Right cardiac atrium (tissue), 5 donors: ENCODE measurements at regions not wholly inside any gene's neighbourhood (a gene's known extent, or its start where the extent isn't known, plus 50 kb on each side); places are given as distances from the start of the nearest gene placed in this dataset.

Experiments
- ATAC-seq, 2 donors: fragments of 200-7000 bp; cut with Tn5 transposase; one replicate each; pipeline versions ENCODE4 v1.8.0 to v1.9.1; 2020; ENCODE audit warnings: moderate library complexity in 2 of 2, mild to moderate bottlenecking in 1 of 2
- DNase-seq, 3 donors: peaks; one replicate each; pipeline ENCODE4 v3.0.0-alpha.2; 2020
- H3K27ac ChIP-seq: one replicate; pipeline ENCODE4 v1.5.1; 2013; ENCODE audit warnings: mild to moderate bottlenecking, low read length, control low read depth, moderate library complexity
- H3K27me3 ChIP-seq: one replicate; pipeline ENCODE4 v1.6.1; 2013; ENCODE audit not compliant: control insufficient read depth, insufficient read depth
- H3K4me1 ChIP-seq: one replicate; pipeline ENCODE4 v1.6.1; 2013; ENCODE audit warnings: low read length; ENCODE audit not compliant: control insufficient read depth, insufficient read depth
- H3K4me3 ChIP-seq: one replicate; pipeline ENCODE4 v1.5.1; 2013; ENCODE audit warnings: low read length, control low read depth
- H3K9me3 ChIP-seq: one replicate; pipeline ENCODE4 v1.6.1; 2013; ENCODE audit warnings: low read length; ENCODE audit not compliant: control insufficient read depth
- WGBS: extraction: QIAGEN DNeasy Blood & Tissue Kit; methylation state at CpG from one replicate; pipeline ENCODE4 v1.1.7; 2013; 5-methylcytosine and 5-hydroxymethylcytosine counted together
- intact Hi-C, 4 donors: fragments of 100-400 bp; cut with DNase I; formaldehyde crosslinking; loops; one replicate each; pipeline versions ENCODE4 v1.11.0 to v1.14.0; 2022 to 2023
- donor health status: healthy with polysubstance abuse.
- donor health status: DM: no; HTN: yes; CAD: no.
- donor health status: DM: no; HTN: no; CAD: no.
- donor health status: DM: no; HTN: yes; CAD: no; lungs with severe emphysema.
- donor health status: DM: yes; HTN: yes; CAD: no.

DNA sequence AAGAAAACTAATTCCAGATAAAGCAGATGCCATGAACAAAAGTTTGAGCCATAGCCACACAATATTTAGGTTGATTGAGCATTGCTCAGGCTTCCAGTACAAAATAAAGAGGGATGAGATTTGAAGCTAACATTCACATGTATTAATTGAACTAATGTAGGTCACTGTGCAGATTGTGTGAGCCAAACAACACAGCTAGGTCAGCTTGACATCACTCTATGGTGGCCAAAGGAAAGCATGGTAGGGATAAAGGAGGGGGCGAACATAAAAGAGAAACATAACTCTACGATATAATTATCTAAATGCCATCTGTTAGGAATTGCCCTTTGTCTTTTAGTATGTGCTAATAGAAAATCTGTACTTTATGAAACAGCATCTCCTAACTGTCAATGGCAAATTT lies 477.7 kb upstream of the SYT1 start:
- no peaks in the 10 kb centered on the region for H3K27me3 ChIP-seq
- DNase-seq (no peak), ATAC-seq (no peak)
- H3K4me1 ChIP-seq = no peaks in the 10 kb centered on the region
- 84% methylated on average over 2 of the region's 2 CpGs for WGBS
- intact Hi-C loops = no loop called here
- H3K9me3 ChIP-seq = no peaks in the 10 kb centered on the region
- no peak overlapping the region for H3K27ac ChIP-seq
- no peak overlapping the region for H3K4me3 ChIP-seq

DNA sequence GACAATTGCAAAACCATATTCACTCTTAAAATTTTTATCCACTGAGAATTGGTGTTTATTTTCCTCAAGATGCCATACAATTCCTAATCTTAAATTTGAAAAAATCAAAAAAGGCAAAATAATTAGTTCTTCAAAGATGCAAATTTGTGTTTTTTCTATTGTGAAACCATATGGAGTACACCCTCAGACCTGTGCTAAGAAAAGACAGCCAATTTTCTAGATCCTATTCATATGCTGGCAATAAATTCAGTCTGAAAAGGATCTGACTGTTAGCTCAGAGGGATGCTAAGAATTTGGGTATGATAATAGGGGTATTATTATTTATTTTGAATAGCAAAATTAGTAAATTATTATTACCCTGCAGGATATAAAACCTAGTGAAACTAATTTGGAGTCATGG lies 476.9 kb upstream of the SYT1 start:
- no peaks in the 10 kb centered on the region for H3K27me3 ChIP-seq
- no peak for ATAC-seq
- no peaks in the 10 kb centered on the region for H3K9me3 ChIP-seq
- intact Hi-C loops = no loop called here
- no peak for DNase-seq
- H3K4me1 ChIP-seq = no peaks in the 10 kb centered on the region
- H3K27ac ChIP-seq = no peak overlapping the region
- H3K4me3 ChIP-seq = no peak overlapping the region

DNA sequence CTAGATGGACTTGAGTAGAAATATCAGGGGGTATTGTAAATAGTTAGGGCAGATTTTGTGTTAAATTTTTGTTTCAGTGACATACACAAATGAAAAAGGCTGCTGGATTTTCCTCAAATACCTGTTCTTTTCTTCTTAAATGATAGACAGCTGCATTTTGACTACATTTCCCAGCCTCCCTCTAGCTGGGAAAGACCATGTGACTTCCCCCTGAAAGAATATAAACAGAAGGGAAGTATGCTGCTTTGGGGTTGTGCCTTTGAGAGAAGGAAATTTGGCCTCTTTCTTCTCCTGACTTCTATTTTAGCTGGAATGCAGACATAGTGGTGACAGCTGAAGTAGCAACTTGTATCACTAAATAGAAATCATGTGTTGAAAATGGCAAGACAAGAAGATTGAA lies 476.1 kb upstream of the SYT1 start:
- no peaks in the 10 kb centered on the region for H3K9me3 ChIP-seq
- no peak overlapping the region for H3K4me3 ChIP-seq
- no peak for DNase-seq
- ATAC-seq = no peak
- no peaks in the 10 kb centered on the region for H3K4me1 ChIP-seq
- H3K27me3 ChIP-seq = no peaks in the 10 kb centered on the region
- no peak overlapping the region for H3K27ac ChIP-seq
- intact Hi-C loops = no loop called here

DNA sequence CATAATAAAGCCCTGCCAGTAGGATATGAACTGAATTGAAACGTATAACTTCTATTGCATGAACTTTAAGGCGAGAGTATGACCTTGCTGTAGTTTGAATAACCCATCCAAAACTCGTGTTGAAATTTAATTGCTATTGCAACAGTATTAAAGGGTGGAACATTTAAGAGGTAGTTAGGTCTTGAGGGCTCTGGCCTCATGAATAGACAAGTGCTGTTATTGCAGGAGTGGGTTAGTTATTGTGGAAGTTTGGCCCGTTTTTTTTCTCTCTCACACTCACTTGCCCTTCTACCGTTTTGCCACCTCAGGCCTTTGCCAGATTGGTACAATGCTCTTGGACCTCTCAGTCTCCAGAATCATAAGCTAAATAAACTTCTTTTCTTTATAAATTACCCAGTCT lies 473.7 kb upstream of the SYT1 start:
- Histone ChIP-seq H3K4me1 (no peaks in the 10 kb centered on the region), H3K27me3 (no peaks in the 10 kb centered on the region), H3K27ac (no peak overlapping the region), H3K4me3 (no peak overlapping the region), H3K9me3 (no peaks in the 10 kb centered on the region)
- ATAC-seq (no peak), DNase-seq (no peak)
- WGBS = 56% methylated on average over 5 of the region's 5 CpGs
- intact Hi-C loops = no loop called here

DNA sequence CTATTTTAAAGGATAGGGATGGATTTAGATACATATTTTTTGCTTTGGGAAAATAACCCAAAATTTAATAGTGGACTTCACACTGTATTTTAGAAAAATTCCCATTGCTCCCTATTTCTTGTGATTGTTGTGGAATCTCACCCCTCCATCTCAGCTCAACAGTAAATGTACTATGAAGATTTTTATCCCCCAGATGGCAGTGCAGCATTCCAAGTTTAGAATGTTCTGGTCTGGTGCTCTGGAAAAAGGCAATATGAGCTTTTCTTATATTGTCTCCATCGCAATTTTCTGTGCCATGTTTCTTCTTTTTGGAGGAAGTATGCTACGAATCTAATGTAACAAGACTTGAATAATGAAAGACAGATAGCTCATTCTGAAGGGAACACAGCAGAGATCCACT lies 471.7 kb upstream of the SYT1 start:
- Histone ChIP-seq H3K4me1 (no peaks in the 10 kb centered on the region), H3K4me3 (no peak overlapping the region), H3K9me3 (no peaks in the 10 kb centered on the region), H3K27me3 (no peaks in the 10 kb centered on the region), H3K27ac (no peak overlapping the region)
- whole genome bisulfite sequencing = 41% methylated on average over 2 of the region's 2 CpGs
- no peak for DNase-seq
- no peak for ATAC-seq
- intact Hi-C loops = no loop called here

DNA sequence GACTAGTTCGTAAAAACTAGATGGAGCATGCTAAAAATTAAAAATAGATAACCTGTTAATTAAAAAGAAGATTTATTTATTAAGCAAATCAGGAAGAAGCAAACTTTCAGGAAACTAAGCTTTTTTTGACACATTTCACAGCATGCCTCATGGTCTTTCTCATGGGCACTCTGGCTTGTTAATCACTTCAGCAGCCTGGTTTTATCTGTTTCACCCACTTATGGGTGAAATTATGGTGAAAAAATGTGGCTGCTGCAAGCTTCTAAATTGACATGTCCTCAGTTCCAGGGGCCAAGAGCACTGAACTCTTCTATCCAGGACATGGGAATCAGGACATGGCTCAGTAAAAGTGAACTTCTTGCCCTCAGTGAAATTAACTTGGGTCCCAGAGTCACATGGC lies 468.6 kb upstream of the SYT1 start:
- H3K27me3 ChIP-seq = no peaks in the 10 kb centered on the region
- DNase-seq (no peak), ATAC-seq (no peak)
- no peak overlapping the region for H3K4me3 ChIP-seq
- WGBS = 88% methylated on average over 1 of the region's 1 CpG
- no peaks in the 10 kb centered on the region for H3K9me3 ChIP-seq
- intact Hi-C loops = no loop called here
- no peak overlapping the region for H3K27ac ChIP-seq
- H3K4me1 ChIP-seq = no peaks in the 10 kb centered on the region

DNA sequence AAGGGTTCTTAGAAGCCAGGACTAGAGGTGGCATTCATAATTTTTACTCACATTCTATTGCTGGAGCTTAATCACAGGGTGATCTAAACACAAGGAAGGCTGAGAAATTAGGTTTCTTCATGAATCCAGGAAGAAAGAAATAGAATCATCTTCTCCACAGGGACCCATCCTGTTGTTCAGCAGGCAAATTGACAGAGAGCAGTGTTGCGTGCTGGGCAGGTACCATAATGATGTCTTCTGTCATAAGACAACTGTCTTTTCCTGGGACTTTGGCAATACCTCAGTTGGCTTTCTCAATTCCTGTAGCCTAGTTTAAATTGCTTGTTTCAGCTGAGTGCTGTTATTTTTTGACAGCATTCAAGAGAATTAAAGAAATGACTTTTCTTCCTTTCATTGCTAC lies 468.0 kb upstream of the SYT1 start:
- intact Hi-C loops = no loop called here
- no peak for ATAC-seq
- no peaks in the 10 kb centered on the region for H3K9me3 ChIP-seq

DNA sequence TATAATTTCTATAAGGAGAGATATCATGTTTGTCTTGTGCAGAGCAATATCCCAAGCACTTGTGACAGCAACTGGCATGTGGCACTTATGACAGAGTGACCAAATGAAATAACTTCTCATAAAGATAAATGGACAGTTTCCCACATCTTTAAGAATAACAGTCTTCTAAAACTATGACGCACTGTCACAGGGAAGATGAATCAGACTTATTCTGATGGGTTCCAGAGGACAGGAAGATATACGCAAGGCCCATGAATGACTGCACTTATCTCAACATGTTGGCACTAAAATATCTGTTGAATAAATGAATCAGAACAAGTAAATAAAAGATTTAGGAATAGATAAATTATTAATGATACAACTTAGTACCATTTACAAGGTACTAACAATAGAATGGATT lies 465.8 kb upstream of the SYT1 start:
- intact Hi-C loops = no loop called here
- ATAC-seq (no peak), DNase-seq (no peak)
- WGBS = 81% methylated on average over 2 of the region's 2 CpGs
- Histone ChIP-seq H3K4me1 (no peaks in the 10 kb centered on the region), H3K27me3 (no peaks in the 10 kb centered on the region), H3K4me3 (no peak overlapping the region), H3K27ac (no peak overlapping the region), H3K9me3 (no peaks in the 10 kb centered on the region)

More for the DNA sequence above, 468.0 kb upstream of the SYT1 start:
- H3K4me1 ChIP-seq = no peaks in the 10 kb centered on the region
- no peaks in the 10 kb centered on the region for H3K27me3 ChIP-seq
- DNase-seq = no peak
- H3K4me3 ChIP-seq = no peak overlapping the region
- H3K27ac ChIP-seq = no peak overlapping the region
- WGBS = 93% methylated on average over 1 of the region's 1 CpG

DNA sequence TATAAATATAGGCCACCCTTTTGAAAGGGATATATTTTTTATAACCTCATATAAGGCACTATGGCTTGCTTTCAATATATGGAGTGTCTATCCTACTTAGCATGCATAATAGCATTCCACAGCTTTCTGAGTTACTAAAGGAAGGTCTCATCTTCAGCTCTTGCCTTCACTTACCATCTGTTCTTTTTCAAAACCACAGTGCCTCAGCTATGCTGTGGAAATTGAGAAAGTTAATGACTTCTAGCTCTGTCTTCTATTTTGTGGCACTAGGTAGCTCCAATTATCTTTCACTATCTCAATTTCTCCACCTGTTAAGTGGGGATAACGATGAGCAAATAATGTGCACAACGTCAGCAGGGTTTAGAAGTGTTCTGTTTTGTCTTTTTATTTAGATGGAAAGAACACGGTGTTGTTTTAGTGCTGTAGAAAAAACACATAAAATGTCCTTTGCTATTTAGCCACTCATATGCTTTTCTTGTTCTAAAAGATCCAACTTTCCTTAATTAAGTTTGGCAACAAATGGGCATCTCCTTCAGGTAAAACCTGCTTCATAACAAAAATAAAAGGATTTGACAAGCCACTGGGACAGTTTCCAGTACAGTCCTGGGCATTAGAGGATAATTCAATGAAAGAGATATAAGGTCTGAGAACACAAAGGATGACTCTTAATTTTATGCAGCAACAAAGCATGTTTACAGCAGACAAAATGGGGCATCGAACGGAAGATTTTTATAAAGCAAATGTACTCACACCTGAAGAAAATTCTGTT lies 462.0 kb upstream of the SYT1 start:
- Histone ChIP-seq H3K4me1 (no peaks in the 10 kb centered on the region), H3K9me3 (no peaks in the 10 kb centered on the region), H3K4me3 (no peak overlapping the region), H3K27me3 (no peaks in the 10 kb centered on the region), H3K27ac (no peak overlapping the region)
- ATAC-seq = no peak
- WGBS = 50% methylated on average over 5 of the region's 5 CpGs
- no peak for DNase-seq
- intact Hi-C loops = no loop called here

DNA sequence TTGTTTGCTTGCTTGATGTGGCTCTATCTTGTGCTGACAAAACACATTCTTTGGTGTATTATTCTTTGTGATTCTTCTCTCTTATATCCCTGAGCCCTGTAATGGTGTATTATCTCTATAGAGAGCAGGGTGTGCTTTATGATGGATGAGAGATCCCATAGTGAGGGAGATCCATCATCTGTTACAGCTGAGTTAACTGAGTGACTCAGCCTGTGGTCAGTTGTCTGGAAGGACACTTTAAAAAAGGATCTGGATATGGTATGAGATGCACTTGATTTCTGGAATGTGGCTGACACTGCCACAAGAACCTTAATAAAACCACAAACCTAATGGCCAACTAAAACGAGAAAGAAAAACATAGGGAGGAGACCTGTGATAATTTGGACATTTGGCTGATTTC lies 461.4 kb upstream of the SYT1 start:
- Histone ChIP-seq H3K4me1 (no peaks in the 10 kb centered on the region), H3K9me3 (no peaks in the 10 kb centered on the region), H3K27me3 (no peaks in the 10 kb centered on the region), H3K4me3 (no peak overlapping the region), H3K27ac (no peak overlapping the region)
- WGBS = 30% methylated on average over 1 of the region's 1 CpG
- intact Hi-C loops = no loop called here
- ATAC-seq (no peak), DNase-seq (no peak)

DNA sequence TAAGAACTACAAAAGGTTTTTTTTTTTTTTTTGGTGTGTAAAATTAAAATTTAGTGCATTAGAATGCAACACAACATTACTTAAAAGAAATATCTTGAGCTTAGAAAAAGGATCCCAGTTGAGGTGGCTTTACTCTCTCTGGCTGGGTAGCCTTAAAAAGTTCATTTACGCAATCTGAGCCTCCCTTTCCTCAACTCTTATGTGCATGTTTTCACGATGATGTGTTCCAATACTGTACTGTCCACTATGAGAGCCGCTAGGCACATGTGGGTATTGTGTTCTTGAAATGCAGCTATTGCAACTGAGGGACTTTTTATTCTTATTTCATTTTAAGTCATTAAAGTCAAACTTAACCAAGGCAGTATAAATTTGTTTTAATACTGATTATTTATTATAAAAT lies 460.9 kb upstream of the SYT1 start:
- Histone ChIP-seq H3K27me3 (no peaks in the 10 kb centered on the region), H3K9me3 (no peaks in the 10 kb centered on the region), H3K27ac (no peak overlapping the region), H3K4me1 (no peaks in the 10 kb centered on the region), H3K4me3 (no peak overlapping the region)
- ATAC-seq (no peak), DNase-seq (no peak)
- intact Hi-C loops = no loop called here
- 80% methylated on average over 3 of the region's 3 CpGs for WGBS

DNA sequence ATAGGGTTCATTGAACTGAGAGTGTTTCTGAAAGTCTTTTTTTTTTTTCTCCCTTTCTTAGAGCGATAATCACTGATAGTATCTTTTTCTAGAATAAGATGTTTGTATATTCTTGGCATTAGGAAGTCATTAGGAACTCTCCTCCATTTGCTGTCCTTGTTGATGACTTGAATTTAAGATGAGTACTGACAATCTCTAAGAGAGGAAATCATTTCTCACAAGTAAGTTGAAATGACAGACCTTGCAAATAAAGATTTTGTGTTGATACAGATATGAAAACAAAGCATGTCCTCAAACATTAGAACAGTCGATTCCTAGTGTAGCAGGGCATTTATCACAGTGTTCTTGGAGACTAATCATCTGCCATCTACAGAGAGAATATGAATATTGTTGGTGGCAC lies 458.4 kb upstream of the SYT1 start:
- no peak for ATAC-seq
- intact Hi-C loops = no loop called here
- H3K9me3 ChIP-seq = no peaks in the 10 kb centered on the region
- no peak for DNase-seq
- 67% methylated on average over 2 of the region's 2 CpGs for WGBS
- no peaks in the 10 kb centered on the region for H3K27me3 ChIP-seq
- H3K4me3 ChIP-seq = no peak overlapping the region
- H3K4me1 ChIP-seq = no peaks in the 10 kb centered on the region
- no peak overlapping the region for H3K27ac ChIP-seq
